ENCODE measurements at regions not wholly inside any gene's neighbourhood (a gene's known extent, or its start where the extent isn't known, plus 50 kb on each side); places are given as distances from the start of the nearest gene placed in this dataset.

DNA sequence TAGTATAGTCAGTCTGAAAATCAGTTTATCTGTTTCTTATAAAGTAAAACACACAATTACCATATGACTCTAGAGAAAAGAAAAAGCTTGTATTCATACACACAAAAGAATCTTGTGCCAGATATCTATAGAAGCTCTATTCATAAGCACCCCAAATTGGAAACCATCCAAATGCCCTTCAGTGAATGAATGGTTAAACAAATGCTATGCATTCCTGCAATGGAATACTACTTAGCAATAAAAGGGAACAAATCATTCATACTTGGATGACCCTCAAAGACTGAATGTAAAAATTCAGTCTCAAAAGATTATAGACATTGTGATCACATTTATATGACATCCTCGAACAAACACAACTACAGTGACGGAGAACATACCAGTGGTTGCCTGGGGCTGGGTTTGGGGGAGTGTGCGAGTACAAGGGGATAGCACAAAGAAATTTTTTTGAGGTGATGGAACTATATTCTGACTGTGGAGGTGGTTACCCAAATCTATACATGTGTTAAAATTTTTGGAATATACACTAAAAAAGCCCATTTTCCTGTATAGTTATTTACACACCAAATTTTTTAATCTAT lies 680.6 kb downstream of the NTRK3 start:
- TF ChIP-seq, protein P1, sequence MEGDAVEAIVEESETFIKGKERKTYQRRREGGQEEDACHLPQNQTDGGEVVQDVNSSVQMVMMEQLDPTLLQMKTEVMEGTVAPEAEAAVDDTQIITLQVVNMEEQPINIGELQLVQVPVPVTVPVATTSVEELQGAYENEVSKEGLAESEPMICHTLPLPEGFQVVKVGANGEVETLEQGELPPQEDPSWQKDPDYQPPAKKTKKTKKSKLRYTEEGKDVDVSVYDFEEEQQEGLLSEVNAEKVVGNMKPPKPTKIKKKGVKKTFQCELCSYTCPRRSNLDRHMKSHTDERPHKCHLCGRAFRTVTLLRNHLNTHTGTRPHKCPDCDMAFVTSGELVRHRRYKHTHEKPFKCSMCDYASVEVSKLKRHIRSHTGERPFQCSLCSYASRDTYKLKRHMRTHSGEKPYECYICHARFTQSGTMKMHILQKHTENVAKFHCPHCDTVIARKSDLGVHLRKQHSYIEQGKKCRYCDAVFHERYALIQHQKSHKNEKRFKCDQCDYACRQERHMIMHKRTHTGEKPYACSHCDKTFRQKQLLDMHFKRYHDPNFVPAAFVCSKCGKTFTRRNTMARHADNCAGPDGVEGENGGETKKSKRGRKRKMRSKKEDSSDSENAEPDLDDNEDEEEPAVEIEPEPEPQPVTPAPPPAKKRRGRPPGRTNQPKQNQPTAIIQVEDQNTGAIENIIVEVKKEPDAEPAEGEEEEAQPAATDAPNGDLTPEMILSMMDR (conservative IDR thresholded peaks at IDR 0.05 in 1 of 2, IDR thresholded peaks at IDR 0.05 in 1 of 2; ENCODE audit: low read depth in 1 of 2, low read length in 2 of 2) = no peak
- TF ChIP-seq EZH2 (IDR thresholded peaks at IDR 0.05; ENCODE audit: low read length, missing control alignments) = no peak
